Pancreas (tissue), 10 donors: ENCODE measurements at regions not wholly inside any gene's neighbourhood (a gene's known extent, or its start where the extent isn't known, plus 50 kb on each side); places are given as distances from the start of the nearest gene placed in this dataset.
A peak's percentile ranks its signal among the peaks of the same experiment; 100 is the strongest.

Experiments used
- ATAC-seq, 4 donors: fragments of 200-7000 bp; cut with Tn5 transposase; one replicate each; pipeline versions ENCODE4 v1.8.0 to v1.9.1; 2020; ENCODE audit warnings: mild to moderate bottlenecking in 4 of 4, moderate library complexity in 4 of 4
- DNase-seq, 6 donors: peaks; one replicate each; pipeline ENCODE4 v3.0.0-alpha.2; 2020
- FAIRE-seq: peaks from 2 replicates; lab custom pipeline; 2012; peaks lifted over from hg19 to GRCh38; lab: Jason Lieb, UNC
- H3K27ac ChIP-seq, 4 donors: fragments of 200-600 bp; sonication (generic); 1 replicate in 3 of 4; 2 replicates in 1 of 4; pipeline versions ENCODE4 v1.5.0 to v1.8.0; 2020
- H3K27me3 ChIP-seq, 4 donors: fragments of 200-600 bp; one replicate each; pipeline ENCODE4 v1.8.0; 2021
- H3K36me3 ChIP-seq, 3 donors: fragments of 200-600 bp; sonication (generic) in 1 of 3; one replicate each; pipeline versions ENCODE4 v1.5.0 to v1.8.0; 2020 to 2021
- H3K4me1 ChIP-seq, 3 donors: fragments of 200-600 bp; one replicate each; pipeline ENCODE4 v1.8.0; 2021
- H3K4me3 ChIP-seq, 4 donors: fragments of 200-600 bp; sonication (generic) in 2 of 4; one replicate each; pipeline versions ENCODE4 v1.5.0 to v1.8.0; 2020 to 2021
- H3K9me3 ChIP-seq, 4 donors: fragments of 200-600 bp; one replicate each; pipeline ENCODE4 v1.8.0; 2021
- WGBS, 2 donors: extraction: QIAGEN DNeasy Blood & Tissue Kit; methylation state at CpG; one replicate each; pipeline ENCODE4 v1.1.7; 2013; 5-methylcytosine and 5-hydroxymethylcytosine counted together
- intact Hi-C, 3 donors: fragments of 100-400 bp; cut with DNase I; formaldehyde crosslinking; loops; one replicate each; pipeline versions ENCODE4 v1.11.1 to v1.14.2; 2022
- TF ChIP-seq, protein P1 (sequence below), 4 donors: fragments of 200-600 bp; sonication (generic) in 3 of 4; IDR thresholded peaks; one replicate each; pipeline versions ENCODE4 v1.5.0 to v1.8.0; 2021; ENCODE audit warnings: antibody characterized with exemption in 4 of 4
- donor health status: healthy with polysubstance abuse.
- donor health status: DM: no; HTN: no; CAD: no; lungs with moderate emphysema.
- donor health status: DM: no; HTN: no; CAD: no.
- donor health status: control.
- donor health status: control.
- donor health status: Bipolar disorder and iron deficiency.
- donor health status: DM: yes; HTN: yes; CAD: no.
- donor health status: DM: no; HTN: no; CAD: no.
- donor health status: DM: no; HTN: no; CAD: no.
- donor health status: DM: yes; HTN: yes; CAD: no.

DNA sequence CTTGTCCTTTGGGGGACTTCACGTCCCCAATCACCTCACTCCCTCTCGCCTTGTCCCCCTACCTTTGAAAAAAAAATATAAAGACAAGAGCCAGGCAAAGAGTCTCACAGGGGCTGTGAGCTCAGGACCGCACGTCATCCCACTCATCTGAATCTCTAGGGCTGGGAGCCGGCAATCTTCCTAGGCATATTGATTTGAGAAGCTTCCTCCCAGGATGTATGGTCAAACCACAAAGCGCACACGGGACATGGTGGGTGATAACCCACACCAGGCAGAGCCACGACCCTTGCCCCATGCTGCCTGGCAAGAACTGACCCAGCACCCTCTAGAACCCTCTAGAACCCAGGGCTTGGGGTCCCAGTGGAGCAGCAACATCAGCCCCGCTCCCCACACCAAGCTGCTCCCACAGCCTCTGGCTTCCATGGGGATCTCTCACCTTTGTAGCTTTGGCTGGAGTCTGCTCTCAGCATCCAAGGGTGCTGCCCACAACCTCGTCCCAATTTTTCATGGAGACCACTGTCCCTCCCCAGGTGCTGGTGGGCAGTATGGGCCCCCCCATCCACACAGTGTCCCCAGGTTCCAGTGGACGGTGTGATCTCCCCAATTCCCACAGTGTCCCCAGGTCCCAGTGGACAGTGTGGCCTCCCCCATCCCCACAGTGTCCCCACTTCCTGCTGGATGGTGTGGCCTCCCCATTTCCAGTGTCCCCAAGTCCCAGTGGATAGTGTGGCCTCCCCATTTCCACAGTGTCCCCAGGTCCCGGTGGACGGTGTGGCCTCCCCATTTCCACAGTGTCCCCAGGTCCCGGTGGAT lies 85.2 kb upstream of the FGF3 start:
- Histone ChIP-seq H3K4me1 (no peaks in the 10 kb centered on the region), H3K4me3 (no peak overlapping the region), H3K36me3 (no peaks in the 10 kb centered on the region), H3K27ac (no peak overlapping the region), H3K27me3 (no peaks in the 10 kb centered on the region), H3K9me3 (no peaks in the 10 kb centered on the region)
- 50 to 63% methylated on average over 14 of the region's 14 CpGs for WGBS, 2 donors
- DNase-seq (peak in 1 of 6 donors; percentile 19), ATAC-seq (no peak), FAIRE-seq (no peak)
- intact Hi-C loops, result no loop called here
- TF ChIP-seq, protein P1, sequence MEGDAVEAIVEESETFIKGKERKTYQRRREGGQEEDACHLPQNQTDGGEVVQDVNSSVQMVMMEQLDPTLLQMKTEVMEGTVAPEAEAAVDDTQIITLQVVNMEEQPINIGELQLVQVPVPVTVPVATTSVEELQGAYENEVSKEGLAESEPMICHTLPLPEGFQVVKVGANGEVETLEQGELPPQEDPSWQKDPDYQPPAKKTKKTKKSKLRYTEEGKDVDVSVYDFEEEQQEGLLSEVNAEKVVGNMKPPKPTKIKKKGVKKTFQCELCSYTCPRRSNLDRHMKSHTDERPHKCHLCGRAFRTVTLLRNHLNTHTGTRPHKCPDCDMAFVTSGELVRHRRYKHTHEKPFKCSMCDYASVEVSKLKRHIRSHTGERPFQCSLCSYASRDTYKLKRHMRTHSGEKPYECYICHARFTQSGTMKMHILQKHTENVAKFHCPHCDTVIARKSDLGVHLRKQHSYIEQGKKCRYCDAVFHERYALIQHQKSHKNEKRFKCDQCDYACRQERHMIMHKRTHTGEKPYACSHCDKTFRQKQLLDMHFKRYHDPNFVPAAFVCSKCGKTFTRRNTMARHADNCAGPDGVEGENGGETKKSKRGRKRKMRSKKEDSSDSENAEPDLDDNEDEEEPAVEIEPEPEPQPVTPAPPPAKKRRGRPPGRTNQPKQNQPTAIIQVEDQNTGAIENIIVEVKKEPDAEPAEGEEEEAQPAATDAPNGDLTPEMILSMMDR (IDR thresholded peaks at IDR 0.05), result no peak

DNA sequence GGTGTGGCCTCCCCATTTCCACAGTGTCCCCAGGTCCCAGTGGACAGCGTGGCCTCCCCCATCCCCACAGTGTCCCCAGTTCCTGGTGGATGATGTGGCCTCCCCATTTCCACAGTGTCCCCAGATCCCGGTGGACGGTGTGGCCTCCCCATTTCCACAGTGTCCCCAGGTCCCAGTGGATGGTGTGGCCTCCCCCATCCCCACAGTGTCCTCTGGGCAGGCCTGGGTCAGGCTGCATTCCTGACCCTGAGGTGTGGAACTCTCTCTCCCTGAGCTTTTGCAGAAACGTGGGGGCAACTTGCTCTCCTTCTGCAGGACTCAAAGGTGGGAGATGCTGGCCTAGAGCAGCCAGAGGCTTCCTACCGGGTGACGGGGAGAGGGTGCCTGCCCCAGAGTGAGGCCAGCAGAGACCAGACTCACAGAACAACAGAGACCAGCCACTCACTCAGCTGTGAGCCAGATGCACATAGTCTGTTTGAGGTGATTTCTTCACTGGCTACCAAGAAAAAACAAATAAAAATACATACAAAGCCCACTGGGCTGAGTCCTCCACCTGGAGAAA lies 85.8 kb upstream of the FGF3 start:
- intact Hi-C loops, result no loop called here
- TF ChIP-seq, protein P1 (IDR thresholded peaks at IDR 0.05), result no peak

DNA sequence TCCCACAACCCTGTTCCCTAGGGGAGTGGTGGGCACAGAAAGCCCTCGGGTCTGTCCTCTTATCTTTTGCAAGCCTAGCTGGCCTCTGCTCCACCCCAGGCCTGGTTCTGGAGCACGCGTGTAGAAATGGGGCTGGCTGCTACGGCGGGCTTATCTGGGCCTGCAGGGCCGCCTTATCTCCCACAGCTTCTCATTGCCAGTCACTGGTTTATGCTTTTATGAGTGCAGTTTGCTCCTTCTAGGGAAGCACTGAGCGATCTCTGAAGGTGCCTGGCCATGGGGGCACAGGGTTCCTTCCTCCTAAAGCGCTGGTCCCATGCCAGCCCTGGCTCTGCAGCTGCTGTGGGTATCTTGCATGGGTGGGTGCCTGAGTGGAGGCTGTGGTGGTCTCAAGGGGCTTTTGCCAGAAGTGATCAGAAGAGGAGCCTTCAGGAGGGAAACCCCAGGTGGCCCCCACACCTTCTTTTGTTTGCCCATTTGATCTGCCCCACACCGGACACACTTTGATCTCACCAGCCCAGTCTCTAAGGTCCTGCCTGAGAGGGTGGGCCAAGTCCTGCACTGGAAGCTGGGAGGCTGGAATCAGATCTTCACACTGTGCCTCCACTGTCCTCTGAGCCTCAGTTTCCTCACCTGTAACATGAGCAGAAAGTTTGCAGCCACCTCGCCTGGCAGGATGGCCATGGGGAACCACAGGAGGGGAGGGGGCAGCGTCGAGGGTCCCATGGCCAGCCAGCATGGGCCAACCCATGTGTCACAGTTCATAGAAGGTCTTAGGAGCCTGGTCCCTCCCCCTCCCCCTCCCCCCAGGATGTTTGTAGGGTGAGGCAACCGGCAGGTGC lies 86.6 kb upstream of the FGF3 start:
- Histone ChIP-seq H3K36me3 (no peaks in the 10 kb centered on the region), H3K4me3 (no peak overlapping the region), H3K9me3 (no peaks in the 10 kb centered on the region), H3K27ac (no peak overlapping the region), H3K27me3 (no peaks in the 10 kb centered on the region), H3K4me1 (no peaks in the 10 kb centered on the region)
- FAIRE-seq (no peak), DNase-seq (peak in 1 of 6 donors; percentile 37), ATAC-seq (no peak)
- intact Hi-C loops, result no loop called here
- WGBS, 2 donors, result 49 to 52% methylated on average over 12 to 13 of the region's 13 CpGs
- TF ChIP-seq, protein P1 (IDR thresholded peaks at IDR 0.05), result no peak

More for the DNA sequence above, 85.8 kb upstream of the FGF3 start:
- no peaks in the 10 kb centered on the region for H3K36me3 ChIP-seq
- no peaks in the 10 kb centered on the region for H3K4me1 ChIP-seq
- ATAC-seq (no peak), FAIRE-seq (no peak), DNase-seq (peak in 1 of 6 donors; percentile 32)
- no peak overlapping the region for H3K4me3 ChIP-seq
- H3K27ac ChIP-seq, result no peak overlapping the region
- H3K9me3 ChIP-seq, result no peaks in the 10 kb centered on the region
- H3K27me3 ChIP-seq, result no peaks in the 10 kb centered on the region
- WGBS, 2 donors, result 67 to 77% methylated on average over 6 of the region's 6 CpGs

DNA sequence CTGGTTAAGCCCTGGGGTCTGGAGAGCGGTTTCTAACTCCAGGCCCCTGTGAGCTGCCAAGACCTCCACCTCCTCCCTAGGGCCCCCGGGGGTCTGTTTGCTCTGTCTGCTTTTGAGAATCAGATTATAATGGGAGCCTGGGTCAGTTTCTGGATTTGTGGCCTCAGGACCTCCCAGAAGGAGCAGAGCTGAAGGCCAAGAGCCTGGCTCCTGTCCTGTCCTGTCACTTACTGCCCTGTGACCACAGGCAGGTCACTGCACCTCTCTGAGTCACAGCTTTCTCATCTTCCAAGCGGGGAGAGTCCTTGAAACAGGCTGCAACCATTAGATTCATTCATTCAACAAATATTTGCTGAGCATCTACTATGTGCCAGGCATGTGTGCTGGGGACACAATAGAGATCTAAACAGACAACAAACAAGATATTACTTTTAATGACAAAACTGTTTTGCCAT lies 87.3 kb upstream of the FGF3 start:
- intact Hi-C loops, result no loop called here
- ATAC-seq (no peak), FAIRE-seq (no peak), DNase-seq (no peak)
- H3K27me3 ChIP-seq, result no peaks in the 10 kb centered on the region
- 52 to 54% methylated on average over 3 of the region's 3 CpGs for WGBS, 2 donors
- H3K4me1 ChIP-seq, result no peaks in the 10 kb centered on the region
- no peak overlapping the region for H3K4me3 ChIP-seq
- no peaks in the 10 kb centered on the region for H3K36me3 ChIP-seq
- no peak overlapping the region for H3K27ac ChIP-seq
- TF ChIP-seq, protein P1 (IDR thresholded peaks at IDR 0.05), result no peak
- no peaks in the 10 kb centered on the region for H3K9me3 ChIP-seq
